ENCODE measurements at regions not wholly inside any gene's neighbourhood (a gene's known extent, or its start where the extent isn't known, plus 50 kb on each side); places are given as distances from the start of the nearest gene placed in this dataset.

GRCh38 chr12:25866586-25867378 is 91.7 kb upstream of the RASSF8 start:
- Histone ChIP-seq H3K79me2 (ENCODE audit: insufficient read depth, low read depth, low read length) (no peaks in the 10 kb centered on the region), H3K4me2 (ENCODE audit: low read length) (no peak overlapping the region), H3K4me3 (ENCODE audit: low read depth, low read length, poor library complexity, severe bottlenecking) (no peak overlapping the region), H3K27ac (ENCODE audit: low read depth, low read length, poor library complexity, severe bottlenecking) (no peak overlapping the region), H3K4me1 (ENCODE audit: insufficient read depth, low read length, poor library complexity, severe bottlenecking) (no peaks in the 10 kb centered on the region), H3K36me3 (ENCODE audit: insufficient read depth, low read length) (no peaks in the 10 kb centered on the region), H3K9me3 (ENCODE audit: low read length) (no peaks in the 10 kb centered on the region), H4K20me1 (ENCODE audit: insufficient read depth, low read length) (no peaks in the 10 kb centered on the region), H2AFZ (ENCODE audit: low read length) (no peak overlapping the region), H3K9me2 (ENCODE audit: insufficient read depth, low read length) (no peaks in the 10 kb centered on the region)
- ChIA-PET CTCF (ENCODE audit: unreplicated experiment) (no interaction called here), POLR2A (interaction anchor here (0.6 to 0.7 kb wide), 3 partner anchors 91 to 621 kb away, joined by 3 to 7 read pairs (median 4); no protein-coding TSS in a partner anchor)
- no peak for DNase-seq (ENCODE audit: low spot score)
- TF ChIP-seq EZH2phosphoT487 (IDR thresholded peaks at IDR 0.05; ENCODE audit: borderline replicate concordance, low read depth, low read length) (no peak), CTCF (conservative IDR thresholded peaks at IDR 0.05; ENCODE audit: low read length) (no peak)
- intact Hi-C loops (cut with micrococcal nuclease; ENCODE audit: unreplicated experiment), result no loop called here
- no TSS peak for BruUV-seq (replicated peaks)

GRCh38 chr12:25868193-25868592 is 90.3 kb upstream of the RASSF8 start:
- BruUV-seq (replicated peaks), result no TSS peak
- no peak overlapping the region for H3K27ac ChIP-seq (ENCODE audit: low read depth, low read length, poor library complexity, severe bottlenecking)
- H3K9me2 ChIP-seq (ENCODE audit: insufficient read depth, low read length), result no peaks in the 10 kb centered on the region
- no peak for DNase-seq (ENCODE audit: low spot score)
- no peak overlapping the region for H3K4me2 ChIP-seq (ENCODE audit: low read length)
- no peak overlapping the region for H2AFZ ChIP-seq (ENCODE audit: low read length)
- no peaks in the 10 kb centered on the region for H3K79me2 ChIP-seq (ENCODE audit: insufficient read depth, low read depth, low read length)
- H3K9me3 ChIP-seq (ENCODE audit: low read length), result no peaks in the 10 kb centered on the region
- ChIA-PET POLR2A (interaction anchor here (0.8 kb wide), 1 partner anchor 212 kb away, joined by 4 read pairs; no protein-coding TSS in a partner anchor), CTCF (ENCODE audit: unreplicated experiment) (no interaction called here)
- no peaks in the 10 kb centered on the region for H4K20me1 ChIP-seq (ENCODE audit: insufficient read depth, low read length)
- no peak for TF ChIP-seq EZH2phosphoT487 (IDR thresholded peaks at IDR 0.05; ENCODE audit: borderline replicate concordance, low read depth, low read length)
- TF ChIP-seq CTCF (conservative IDR thresholded peaks at IDR 0.05; ENCODE audit: low read length), result no peak
- no peaks in the 10 kb centered on the region for H3K36me3 ChIP-seq (ENCODE audit: insufficient read depth, low read length)
- intact Hi-C loops (cut with micrococcal nuclease; ENCODE audit: unreplicated experiment), result no loop called here
- H3K4me1 ChIP-seq (ENCODE audit: insufficient read depth, low read length, poor library complexity, severe bottlenecking), result no peaks in the 10 kb centered on the region
- H3K4me3 ChIP-seq (ENCODE audit: low read depth, low read length, poor library complexity, severe bottlenecking), result no peak overlapping the region

- no peaks in the 10 kb centered on the region for H3K4me1 ChIP-seq (ENCODE audit: insufficient read depth, low read length, poor library complexity, severe bottlenecking)
- H3K36me3 ChIP-seq (ENCODE audit: insufficient read depth, low read length), result no peaks in the 10 kb centered on the region
- TF ChIP-seq CTCF (conservative IDR thresholded peaks at IDR 0.05; ENCODE audit: low read length), result no peak
- no peak for TF ChIP-seq EZH2phosphoT487 (IDR thresholded peaks at IDR 0.05; ENCODE audit: borderline replicate concordance, low read depth, low read length)
- H2AFZ ChIP-seq (ENCODE audit: low read length), result no peak overlapping the region
- H3K4me2 ChIP-seq (ENCODE audit: low read length), result no peak overlapping the region
- ChIA-PET POLR2A (no interaction called here), CTCF (ENCODE audit: unreplicated experiment) (no interaction called here)
- no TSS peak for BruUV-seq (replicated peaks)
- no peaks in the 10 kb centered on the region for H4K20me1 ChIP-seq (ENCODE audit: insufficient read depth, low read length)
- no peaks in the 10 kb centered on the region for H3K9me3 ChIP-seq (ENCODE audit: low read length)
- no peaks in the 10 kb centered on the region for H3K9me2 ChIP-seq (ENCODE audit: insufficient read depth, low read length)
- no peak for DNase-seq (ENCODE audit: low spot score)
- H3K4me3 ChIP-seq (ENCODE audit: low read depth, low read length, poor library complexity, severe bottlenecking), result no peak overlapping the region
- no peak overlapping the region for H3K27ac ChIP-seq (ENCODE audit: low read depth, low read length, poor library complexity, severe bottlenecking)
- no peaks in the 10 kb centered on the region for H3K79me2 ChIP-seq (ENCODE audit: insufficient read depth, low read depth, low read length)
- intact Hi-C loops (cut with micrococcal nuclease; ENCODE audit: unreplicated experiment), result loop anchor here (10.0 kb wide), 1 partner anchor 713 kb away; no protein-coding TSS in a partner anchor
Measured at GRCh38 chr12:25872137-25872536, 86.3 kb upstream of the RASSF8 start.
